ENCODE measurements at regions not wholly inside any gene's neighbourhood (a gene's known extent, or its start where the extent isn't known, plus 50 kb on each side); places are given as distances from the start of the nearest gene placed in this dataset.
A peak's percentile ranks its signal among the peaks of the same experiment; 100 is the strongest.

DNA sequence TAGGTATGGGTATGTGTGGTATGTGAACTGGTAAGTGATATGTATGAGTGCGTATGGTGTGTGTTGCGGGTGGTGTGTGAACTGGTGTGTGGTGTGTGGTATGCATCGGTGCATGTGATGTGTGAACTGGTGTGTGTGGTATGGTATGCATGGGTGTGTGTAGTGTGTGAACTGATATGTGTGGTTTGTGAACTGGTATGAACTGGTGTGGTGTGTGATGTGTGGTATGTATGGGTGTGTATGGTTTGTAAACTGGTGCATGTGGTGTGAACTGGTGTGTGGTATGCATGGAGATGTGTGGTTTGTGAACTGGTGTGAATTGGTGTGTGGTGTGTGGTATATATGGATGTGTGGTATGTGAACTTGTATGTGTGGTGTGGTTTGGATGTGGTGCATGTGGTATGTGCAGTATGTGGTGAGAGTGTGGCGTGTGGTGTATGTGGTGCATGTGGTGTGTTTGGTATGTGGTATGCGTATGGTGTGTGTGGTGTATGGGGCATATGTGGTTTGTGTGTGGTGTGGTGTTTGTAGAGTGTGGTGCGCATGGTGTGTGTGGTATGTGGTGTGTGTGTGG, 208.9 kb upstream of the TNP1 start:
- DNase-seq (ENCODE audit: low read depth, low spot score) = no peak
- no peak overlapping the region for H3K4me3 ChIP-seq
- H3K27ac ChIP-seq = no peak overlapping the region
- no peaks in the 10 kb centered on the region for H3K36me3 ChIP-seq (ENCODE audit: insufficient read depth, low read length)
- TF ChIP-seq FOXP2 (optimal IDR thresholded peaks at IDR 0.05; ENCODE audit: control extremely low read depth, extremely low read length, insufficient read depth) = no peak
- no peak for TF ChIP-seq EZH2 (IDR thresholded peaks at IDR 0.05)
- no peak overlapping the region for H3K9ac ChIP-seq (ENCODE audit: insufficient read length)
- no peaks in the 10 kb centered on the region for H3K9me3 ChIP-seq (ENCODE audit: low read depth, low read length)

DNA sequence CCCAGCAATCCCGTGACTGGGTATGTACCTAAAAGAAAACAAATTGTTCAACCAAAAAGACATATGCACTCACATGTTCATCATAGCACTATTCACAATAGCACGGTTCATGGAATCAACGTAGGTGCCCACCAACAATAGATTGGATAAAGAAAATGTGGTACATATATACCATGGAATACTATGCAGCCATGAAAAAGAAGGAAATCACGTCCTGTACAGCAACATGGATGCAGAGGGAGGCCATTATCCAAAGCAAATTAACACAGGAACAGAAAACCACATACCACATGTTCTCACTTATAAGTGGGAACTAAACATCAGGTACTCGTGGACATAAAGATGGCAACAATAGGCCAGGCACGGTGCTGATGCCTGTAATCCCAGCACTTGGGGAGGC, 207.9 kb upstream of the TNP1 start:
- H3K9me3 ChIP-seq (ENCODE audit: low read depth, low read length) = no peaks in the 10 kb centered on the region
- no peak for DNase-seq (ENCODE audit: low read depth, low spot score)
- no peak overlapping the region for H3K4me3 ChIP-seq
- TF ChIP-seq FOXP2 (optimal IDR thresholded peaks at IDR 0.05; ENCODE audit: control extremely low read depth, extremely low read length, insufficient read depth) = no peak
- no peak for TF ChIP-seq EZH2 (IDR thresholded peaks at IDR 0.05)
- TF ChIP-seq POLR2AphosphoS5 (IDR thresholded peaks at IDR 0.05; ENCODE audit: borderline replicate concordance, low read depth, low read length) = no peak
- no peak overlapping the region for H3K27ac ChIP-seq
- H3K9ac ChIP-seq (ENCODE audit: insufficient read length) = no peak overlapping the region
- no peaks in the 10 kb centered on the region for H3K36me3 ChIP-seq (ENCODE audit: insufficient read depth, low read length)

DNA sequence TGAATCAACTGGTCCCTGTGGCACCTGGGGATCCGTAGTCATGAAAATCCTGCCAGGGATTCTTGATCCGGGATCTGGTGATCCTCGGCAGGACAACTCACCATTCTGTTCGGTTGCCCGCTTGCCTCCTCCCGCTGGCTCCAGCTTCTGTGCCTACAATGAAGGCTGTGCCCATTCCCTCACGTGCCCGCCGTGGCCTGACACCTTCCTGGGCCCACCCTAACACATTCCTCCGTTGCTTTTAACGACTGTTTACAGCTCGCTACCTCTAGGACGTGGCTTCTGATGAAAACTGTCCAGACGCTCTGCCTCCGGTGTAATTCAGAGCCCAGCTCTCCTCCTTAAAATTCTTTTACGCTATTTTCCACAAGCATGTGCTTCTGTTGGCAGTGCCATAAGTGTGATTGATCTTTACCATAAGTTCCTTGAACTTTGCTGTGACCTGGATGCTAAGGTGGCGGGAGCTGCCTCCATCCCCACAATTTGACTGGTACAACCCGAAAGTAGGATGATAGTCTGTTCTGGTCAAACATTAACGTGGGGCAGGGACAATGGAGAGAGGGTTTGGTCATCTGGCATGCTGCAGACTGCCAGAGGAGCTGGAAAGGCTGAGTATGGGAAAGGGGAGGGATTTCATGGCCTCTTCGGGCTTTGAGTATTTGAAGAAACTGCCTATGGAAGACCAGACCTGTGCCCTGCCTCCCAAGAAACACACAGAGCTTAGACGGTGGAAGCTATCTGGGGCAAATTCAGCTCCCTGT, 206.8 kb upstream of the TNP1 start:
- H3K27ac ChIP-seq = no peak overlapping the region
- no peak for DNase-seq (ENCODE audit: low read depth, low spot score)
- no peak overlapping the region for H3K9ac ChIP-seq (ENCODE audit: insufficient read length)

DNA sequence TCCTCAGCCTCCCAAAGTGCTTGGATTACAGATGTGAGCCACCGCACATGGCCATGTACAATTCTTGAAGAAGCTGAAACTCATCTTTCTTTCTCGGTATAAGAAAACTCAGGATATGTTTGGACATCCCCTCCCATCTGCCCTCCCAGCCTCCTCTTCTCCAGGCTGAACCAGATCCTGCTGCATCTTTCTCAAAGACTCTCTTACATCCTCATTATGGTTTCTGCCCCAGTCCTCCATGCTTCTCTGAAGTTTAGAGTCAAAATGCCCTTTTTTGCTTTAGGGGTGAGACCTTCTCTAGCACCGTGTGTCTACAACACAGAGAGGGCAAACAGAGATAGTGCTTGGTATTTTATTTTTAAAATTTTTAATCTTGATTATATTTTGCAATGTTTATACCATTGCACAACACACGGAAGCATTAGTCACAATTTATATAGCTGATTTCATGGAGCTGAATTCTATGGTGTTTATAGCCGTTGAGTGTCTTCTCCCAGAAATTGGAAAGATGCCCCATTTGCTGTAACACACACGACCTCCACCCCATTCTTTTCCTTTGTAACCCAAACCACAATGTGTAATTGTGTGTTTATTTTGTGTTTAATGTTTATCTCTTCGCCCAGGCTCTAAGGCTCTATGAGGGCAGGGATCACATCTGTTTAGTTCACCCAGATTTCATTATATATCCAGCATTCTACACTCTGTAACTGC, 206.0 kb upstream of the TNP1 start:
- H3K9me3 ChIP-seq (ENCODE audit: low read depth, low read length) = no peaks in the 10 kb centered on the region
- no peaks in the 10 kb centered on the region for H3K36me3 ChIP-seq (ENCODE audit: insufficient read depth, low read length)
- H3K9ac ChIP-seq (ENCODE audit: insufficient read length) = no peak overlapping the region
- peak; percentile 43 for TF ChIP-seq FOXP2 (optimal IDR thresholded peaks at IDR 0.05; ENCODE audit: control extremely low read depth, extremely low read length, insufficient read depth)
- TF ChIP-seq POLR2AphosphoS5 (IDR thresholded peaks at IDR 0.05; ENCODE audit: borderline replicate concordance, low read depth, low read length) = no peak
- no peak for TF ChIP-seq EZH2 (IDR thresholded peaks at IDR 0.05)
- no peak overlapping the region for H3K27ac ChIP-seq
- DNase-seq (ENCODE audit: low read depth, low spot score) = no peak
- H3K4me3 ChIP-seq = no peak overlapping the region

More for the DNA sequence above, 206.8 kb upstream of the TNP1 start:
- TF ChIP-seq POLR2AphosphoS5 (IDR thresholded peaks at IDR 0.05; ENCODE audit: borderline replicate concordance, low read depth, low read length) = no peak
- Histone ChIP-seq H3K9me3 (ENCODE audit: low read depth, low read length) (no peaks in the 10 kb centered on the region), H3K36me3 (ENCODE audit: insufficient read depth, low read length) (no peaks in the 10 kb centered on the region), H3K4me3 (no peak overlapping the region)

DNA sequence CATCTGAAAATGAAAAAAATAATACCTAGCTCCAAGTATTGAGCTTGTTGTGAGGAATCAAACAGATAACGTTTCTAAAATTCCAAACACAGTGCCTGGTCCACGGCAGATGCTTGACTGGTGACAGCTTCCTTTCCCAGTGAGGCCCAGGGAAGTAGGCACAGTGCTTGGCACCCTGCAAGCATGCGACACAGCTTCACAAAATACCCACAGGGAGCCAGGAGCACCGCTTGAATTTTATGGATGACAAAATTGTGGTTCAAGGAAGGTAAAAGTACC, 205.1 kb upstream of the TNP1 start:
- no peaks in the 10 kb centered on the region for H3K9me3 ChIP-seq (ENCODE audit: low read depth, low read length)
- H3K36me3 ChIP-seq (ENCODE audit: insufficient read depth, low read length) = no peaks in the 10 kb centered on the region
- no peak overlapping the region for H3K4me3 ChIP-seq
- no peak overlapping the region for H3K9ac ChIP-seq (ENCODE audit: insufficient read length)
- no peak overlapping the region for H3K27ac ChIP-seq
- TF ChIP-seq POLR2AphosphoS5 (IDR thresholded peaks at IDR 0.05; ENCODE audit: borderline replicate concordance, low read depth, low read length) = no peak
- no peak for TF ChIP-seq EZH2 (IDR thresholded peaks at IDR 0.05)
- TF ChIP-seq FOXP2 (optimal IDR thresholded peaks at IDR 0.05; ENCODE audit: control extremely low read depth, extremely low read length, insufficient read depth) = no peak
- DNase-seq (ENCODE audit: low read depth, low spot score) = no peak

DNA sequence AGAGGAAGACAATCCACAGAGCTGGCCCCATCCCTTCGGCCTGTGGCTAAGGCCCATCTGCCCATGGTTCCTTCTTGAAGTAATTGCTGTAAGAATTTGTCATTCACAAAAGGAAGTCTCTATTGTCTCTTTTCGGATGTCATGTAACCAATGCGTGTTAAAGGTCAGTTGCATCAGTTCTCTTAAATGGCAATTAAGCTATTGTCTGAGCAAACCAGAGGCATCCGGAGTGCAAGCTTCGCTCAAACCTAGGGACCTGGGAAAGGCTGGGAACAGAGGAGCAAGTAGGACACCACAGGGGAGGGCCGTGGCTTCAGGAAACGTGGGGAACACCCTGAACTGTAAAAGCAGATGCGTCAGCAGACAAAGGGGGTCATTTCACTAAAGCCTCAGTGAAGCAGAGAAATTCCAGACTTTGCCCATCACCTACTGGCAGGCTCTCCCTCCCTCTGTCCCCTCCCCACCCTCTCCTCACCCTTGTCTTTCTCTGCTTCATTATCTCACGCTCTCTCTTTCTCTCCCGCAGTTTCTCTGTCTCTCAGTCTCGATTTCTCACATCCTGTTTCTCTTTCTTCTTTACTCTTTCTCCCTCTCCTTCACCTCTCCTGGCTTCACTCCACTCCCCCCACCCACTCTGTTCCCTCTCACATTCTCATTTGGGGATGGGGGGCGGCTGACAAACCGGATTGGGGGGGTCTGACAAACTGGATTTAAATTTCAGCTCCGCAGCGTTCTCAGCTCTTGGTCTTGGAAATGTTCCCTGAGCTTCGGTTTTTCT, 204.6 kb upstream of the TNP1 start:
- Histone ChIP-seq H3K9ac (ENCODE audit: insufficient read length) (no peak overlapping the region), H3K4me3 (no peak overlapping the region), H3K9me3 (ENCODE audit: low read depth, low read length) (no peaks in the 10 kb centered on the region), H3K36me3 (ENCODE audit: insufficient read depth, low read length) (no peaks in the 10 kb centered on the region), H3K27ac (no peak overlapping the region)
- DNase-seq (ENCODE audit: low read depth, low spot score) = no peak
- no peak for TF ChIP-seq POLR2AphosphoS5 (IDR thresholded peaks at IDR 0.05; ENCODE audit: borderline replicate concordance, low read depth, low read length)
- TF ChIP-seq FOXP2 (optimal IDR thresholded peaks at IDR 0.05; ENCODE audit: control extremely low read depth, extremely low read length, insufficient read depth) = no peak
- TF ChIP-seq EZH2 (IDR thresholded peaks at IDR 0.05) = no peak

DNA sequence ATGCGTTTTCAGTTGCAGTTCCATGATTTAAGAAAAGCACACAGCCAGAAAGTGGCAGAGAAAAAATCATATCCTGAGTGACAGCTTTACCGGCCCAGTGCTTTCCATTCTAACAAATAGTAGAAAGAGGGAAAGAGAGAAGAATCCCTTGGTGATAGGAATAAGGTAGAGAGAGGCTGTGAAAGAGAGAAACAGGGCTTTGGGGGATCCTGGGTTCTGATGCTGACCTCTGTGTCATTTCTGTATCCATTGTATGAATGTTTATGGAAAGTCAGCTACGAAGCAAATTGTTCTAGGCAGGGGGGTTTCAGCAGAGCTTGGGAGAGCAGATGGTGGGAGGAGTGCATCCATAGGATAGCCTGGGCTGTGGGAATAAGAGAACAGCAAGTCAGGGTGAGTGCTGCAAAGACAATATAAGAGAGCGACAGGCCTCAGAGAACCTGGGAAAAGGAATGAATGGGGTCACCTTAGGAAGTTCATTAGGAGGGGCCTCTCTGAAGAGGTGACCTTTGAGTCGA, 203.4 kb upstream of the TNP1 start:
- TF ChIP-seq EZH2 (IDR thresholded peaks at IDR 0.05) = no peak
- TF ChIP-seq FOXP2 (optimal IDR thresholded peaks at IDR 0.05; ENCODE audit: control extremely low read depth, extremely low read length, insufficient read depth) = no peak
- TF ChIP-seq POLR2AphosphoS5 (IDR thresholded peaks at IDR 0.05; ENCODE audit: borderline replicate concordance, low read depth, low read length) = no peak
- no peak overlapping the region for H3K27ac ChIP-seq
- no peaks in the 10 kb centered on the region for H3K36me3 ChIP-seq (ENCODE audit: insufficient read depth, low read length)
- no peak for DNase-seq (ENCODE audit: low read depth, low spot score)
- H3K9ac ChIP-seq (ENCODE audit: insufficient read length) = no peak overlapping the region
- no peaks in the 10 kb centered on the region for H3K9me3 ChIP-seq (ENCODE audit: low read depth, low read length)
- no peak overlapping the region for H3K4me3 ChIP-seq

DNA sequence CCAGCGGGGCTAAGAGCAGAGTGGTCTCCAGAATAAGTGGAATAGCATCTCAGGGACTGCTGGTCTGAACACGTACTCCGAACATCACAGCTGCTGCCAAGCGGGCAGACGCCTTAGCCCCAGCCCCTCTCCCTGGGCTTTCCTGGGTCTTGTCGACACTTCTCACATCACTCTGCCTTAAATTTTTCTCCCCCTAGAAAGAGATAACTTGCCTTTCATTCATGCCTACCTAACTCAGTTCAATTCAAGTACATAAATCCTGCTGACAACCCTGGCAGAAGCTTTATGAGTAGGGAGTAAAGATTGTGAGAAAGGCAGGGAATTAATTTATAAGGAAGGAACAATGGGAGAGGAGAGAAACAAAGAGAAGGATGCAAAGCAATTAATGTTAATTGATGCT, 202.9 kb upstream of the TNP1 start:
- H3K9ac ChIP-seq (ENCODE audit: insufficient read length) = no peak overlapping the region
- H3K9me3 ChIP-seq (ENCODE audit: low read depth, low read length) = no peaks in the 10 kb centered on the region
- no peak for DNase-seq (ENCODE audit: low read depth, low spot score)
- H3K36me3 ChIP-seq (ENCODE audit: insufficient read depth, low read length) = no peaks in the 10 kb centered on the region
- H3K27ac ChIP-seq = no peak overlapping the region
- no peak for TF ChIP-seq POLR2AphosphoS5 (IDR thresholded peaks at IDR 0.05; ENCODE audit: borderline replicate concordance, low read depth, low read length)
- no peak for TF ChIP-seq EZH2 (IDR thresholded peaks at IDR 0.05)
- no peak for TF ChIP-seq FOXP2 (optimal IDR thresholded peaks at IDR 0.05; ENCODE audit: control extremely low read depth, extremely low read length, insufficient read depth)
- no peak overlapping the region for H3K4me3 ChIP-seq

Data from SK-N-MC (cell line).